GM19328 (cell line): ENCODE measurements at regions not wholly inside any gene's neighbourhood (a gene's known extent, or its start where the extent isn't known, plus 50 kb on each side); places are given as distances from the start of the nearest gene placed in this dataset.

Source experiments
- ATAC-seq: cut with Tn5 transposase; IDR thresholded peaks from one replicate; pipeline ENCODE4 v1.9.1; 2021; ENCODE audit warnings: mild to moderate bottlenecking, moderate library complexity; ENCODE audit not compliant: unreplicated experiment

DNA sequence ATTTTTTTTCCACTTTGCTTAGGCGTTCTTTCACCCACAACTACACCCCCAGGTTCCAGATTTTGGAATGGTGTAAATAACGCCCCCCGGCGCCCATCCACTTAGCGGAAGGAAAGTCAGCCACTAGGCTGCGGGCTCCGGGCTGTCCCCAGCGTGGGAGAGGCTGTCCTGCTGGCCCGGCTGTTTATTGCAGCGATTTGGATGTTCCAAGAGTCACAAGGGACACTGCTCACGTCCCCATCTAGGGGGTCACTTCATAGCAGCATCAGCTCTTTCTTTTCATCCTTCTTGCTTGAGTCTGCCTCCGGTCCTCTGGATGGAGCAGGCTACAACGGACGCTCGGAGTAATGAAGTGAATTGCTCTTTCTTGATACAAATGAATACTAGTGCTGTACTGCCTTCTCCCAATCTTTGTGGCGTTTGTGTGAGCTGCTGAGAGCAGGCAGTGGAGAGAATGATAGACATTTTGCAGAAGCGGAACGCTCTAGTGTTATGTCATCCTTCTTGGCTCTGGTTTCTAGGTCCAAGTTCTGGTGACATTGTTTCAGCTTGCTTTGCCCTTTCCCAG, 50.7 kb upstream of the PAIP2B start:
- no peak for ATAC-seq

DNA sequence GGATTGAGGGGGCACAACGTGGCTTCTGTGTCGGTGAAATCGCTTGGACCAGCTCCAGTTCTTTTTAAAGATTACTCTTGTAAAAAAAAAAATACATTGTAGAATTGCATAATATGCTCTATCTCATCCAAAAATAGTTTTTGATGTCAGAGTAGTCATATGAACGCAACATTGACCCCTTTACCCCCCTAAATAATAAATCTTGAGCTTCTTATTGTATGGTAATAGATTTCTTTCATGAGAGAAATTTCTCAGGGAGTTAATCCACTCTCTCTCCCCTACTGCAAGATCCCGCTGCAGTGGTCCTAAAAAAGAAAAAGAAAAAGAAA, 50.2 kb upstream of the PAIP2B start:
- ATAC-seq: no peak

GRCh38 chr2:71276311-71277146, 49.6 kb upstream of the PAIP2B start:
- peak; percentile 96 for ATAC-seq
